ENCODE measurements at regions not wholly inside any gene's neighbourhood (a gene's known extent, or its start where the extent isn't known, plus 50 kb on each side); places are given as distances from the start of the nearest gene placed in this dataset.

DNA sequence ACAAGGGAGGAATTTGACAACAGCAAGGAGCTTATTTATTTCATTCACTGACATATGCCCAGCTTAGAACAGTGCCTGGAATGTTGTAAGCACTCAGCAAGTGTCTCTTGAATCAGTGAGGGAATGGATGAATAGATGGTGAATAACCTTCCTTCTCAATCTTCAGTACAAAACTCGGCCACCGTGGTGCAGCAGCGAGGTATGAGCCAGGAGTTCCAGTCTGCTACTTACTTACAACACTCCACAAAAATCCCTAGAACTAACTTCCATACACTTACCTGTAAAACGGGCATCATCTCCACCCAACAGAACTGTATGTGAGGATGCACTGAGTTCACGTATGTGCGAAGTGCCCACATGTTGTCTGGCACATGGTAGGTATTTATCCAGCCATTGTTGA lies 237.4 kb downstream of the WDR11 start:
- Histone ChIP-seq H3K4me3 (ENCODE audit: low read length) (no peak overlapping the region), H4K20me1 (ENCODE audit: insufficient read depth) (no peaks in the 10 kb centered on the region), H3K36me3 (ENCODE audit: insufficient read depth, low read length) (no peaks in the 10 kb centered on the region), H3K9ac (ENCODE audit: low read length) (no peak overlapping the region), H3F3A (ENCODE audit: insufficient read depth, low read length, poor library complexity, severe bottlenecking) (no peaks in the 10 kb centered on the region), H3K79me2 (replicated peaks; ENCODE audit: insufficient read depth, low read length) (no peaks in the 10 kb centered on the region), H3K27ac (ENCODE audit: low read length) (no peak overlapping the region), H2AFZ (ENCODE audit: low read depth, low read length) (no peak overlapping the region), H3K4me2 (ENCODE audit: low read length) (no peak overlapping the region), H3K27me3 (ENCODE audit: insufficient read depth, low read depth, low read length) (no peaks in the 10 kb centered on the region), H3K9me2 (ENCODE audit: insufficient read depth, low read length) (no peaks in the 10 kb centered on the region), H3K9me3 (ENCODE audit: low read length) (no peaks in the 10 kb centered on the region)
- TF ChIP-seq MXI1 (conservative IDR thresholded peaks at IDR 0.05; ENCODE audit: poor library complexity, severe bottlenecking), result no peak
- TF ChIP-seq EZH2 (IDR thresholded peaks at IDR 0.05; ENCODE audit: borderline replicate concordance, insufficient read depth, low read length, poor library complexity, severe bottlenecking), result no peak
- TF ChIP-seq, protein P1, sequence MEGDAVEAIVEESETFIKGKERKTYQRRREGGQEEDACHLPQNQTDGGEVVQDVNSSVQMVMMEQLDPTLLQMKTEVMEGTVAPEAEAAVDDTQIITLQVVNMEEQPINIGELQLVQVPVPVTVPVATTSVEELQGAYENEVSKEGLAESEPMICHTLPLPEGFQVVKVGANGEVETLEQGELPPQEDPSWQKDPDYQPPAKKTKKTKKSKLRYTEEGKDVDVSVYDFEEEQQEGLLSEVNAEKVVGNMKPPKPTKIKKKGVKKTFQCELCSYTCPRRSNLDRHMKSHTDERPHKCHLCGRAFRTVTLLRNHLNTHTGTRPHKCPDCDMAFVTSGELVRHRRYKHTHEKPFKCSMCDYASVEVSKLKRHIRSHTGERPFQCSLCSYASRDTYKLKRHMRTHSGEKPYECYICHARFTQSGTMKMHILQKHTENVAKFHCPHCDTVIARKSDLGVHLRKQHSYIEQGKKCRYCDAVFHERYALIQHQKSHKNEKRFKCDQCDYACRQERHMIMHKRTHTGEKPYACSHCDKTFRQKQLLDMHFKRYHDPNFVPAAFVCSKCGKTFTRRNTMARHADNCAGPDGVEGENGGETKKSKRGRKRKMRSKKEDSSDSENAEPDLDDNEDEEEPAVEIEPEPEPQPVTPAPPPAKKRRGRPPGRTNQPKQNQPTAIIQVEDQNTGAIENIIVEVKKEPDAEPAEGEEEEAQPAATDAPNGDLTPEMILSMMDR (IDR thresholded peaks at IDR 0.05; ENCODE audit: poor library complexity, severe bottlenecking), result peak; percentile 66
- no peak for TF ChIP-seq EP300 (conservative IDR thresholded peaks at IDR 0.05; ENCODE audit: poor library complexity, severe bottlenecking)
- TF ChIP-seq, protein P2, sequence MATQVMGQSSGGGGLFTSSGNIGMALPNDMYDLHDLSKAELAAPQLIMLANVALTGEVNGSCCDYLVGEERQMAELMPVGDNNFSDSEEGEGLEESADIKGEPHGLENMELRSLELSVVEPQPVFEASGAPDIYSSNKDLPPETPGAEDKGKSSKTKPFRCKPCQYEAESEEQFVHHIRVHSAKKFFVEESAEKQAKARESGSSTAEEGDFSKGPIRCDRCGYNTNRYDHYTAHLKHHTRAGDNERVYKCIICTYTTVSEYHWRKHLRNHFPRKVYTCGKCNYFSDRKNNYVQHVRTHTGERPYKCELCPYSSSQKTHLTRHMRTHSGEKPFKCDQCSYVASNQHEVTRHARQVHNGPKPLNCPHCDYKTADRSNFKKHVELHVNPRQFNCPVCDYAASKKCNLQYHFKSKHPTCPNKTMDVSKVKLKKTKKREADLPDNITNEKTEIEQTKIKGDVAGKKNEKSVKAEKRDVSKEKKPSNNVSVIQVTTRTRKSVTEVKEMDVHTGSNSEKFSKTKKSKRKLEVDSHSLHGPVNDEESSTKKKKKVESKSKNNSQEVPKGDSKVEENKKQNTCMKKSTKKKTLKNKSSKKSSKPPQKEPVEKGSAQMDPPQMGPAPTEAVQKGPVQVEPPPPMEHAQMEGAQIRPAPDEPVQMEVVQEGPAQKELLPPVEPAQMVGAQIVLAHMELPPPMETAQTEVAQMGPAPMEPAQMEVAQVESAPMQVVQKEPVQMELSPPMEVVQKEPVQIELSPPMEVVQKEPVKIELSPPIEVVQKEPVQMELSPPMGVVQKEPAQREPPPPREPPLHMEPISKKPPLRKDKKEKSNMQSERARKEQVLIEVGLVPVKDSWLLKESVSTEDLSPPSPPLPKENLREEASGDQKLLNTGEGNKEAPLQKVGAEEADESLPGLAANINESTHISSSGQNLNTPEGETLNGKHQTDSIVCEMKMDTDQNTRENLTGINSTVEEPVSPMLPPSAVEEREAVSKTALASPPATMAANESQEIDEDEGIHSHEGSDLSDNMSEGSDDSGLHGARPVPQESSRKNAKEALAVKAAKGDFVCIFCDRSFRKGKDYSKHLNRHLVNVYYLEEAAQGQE (IDR thresholded peaks at IDR 0.05; ENCODE audit: borderline replicate concordance), result no peak
- peak; percentile 72 for TF ChIP-seq SMC3 (conservative IDR thresholded peaks at IDR 0.05; ENCODE audit: poor library complexity)
- TF ChIP-seq TAF1 (IDR thresholded peaks at IDR 0.05; ENCODE audit: low read depth), result no peak
- no peak for TF ChIP-seq POLR2AphosphoS5 (IDR thresholded peaks at IDR 0.05)
- peak; percentile 70 for TF ChIP-seq RAD21 (conservative IDR thresholded peaks at IDR 0.05)

DNA sequence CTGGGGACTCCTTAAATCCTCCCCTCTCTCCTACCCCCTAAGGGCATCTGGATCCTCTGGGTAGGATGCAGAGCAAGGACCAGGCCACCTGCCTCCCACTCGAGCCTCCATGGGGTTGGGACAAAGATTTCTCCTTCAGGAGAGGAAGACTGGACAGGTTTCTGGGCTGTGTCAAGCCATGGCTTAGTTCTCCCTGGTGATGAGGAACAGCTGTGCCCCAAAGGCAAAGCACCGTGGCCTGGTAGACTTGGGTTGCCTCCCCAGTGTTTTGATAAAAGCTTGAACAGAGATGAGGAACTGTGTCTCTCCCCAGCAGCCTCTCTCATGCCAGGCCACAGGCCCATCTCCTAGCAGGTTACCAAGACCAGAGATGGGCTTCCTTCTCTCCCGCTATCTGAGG lies 238.3 kb downstream of the WDR11 start:
- Histone ChIP-seq H4K20me1 (ENCODE audit: insufficient read depth) (no peaks in the 10 kb centered on the region), H3K27me3 (ENCODE audit: insufficient read depth, low read depth, low read length) (no peaks in the 10 kb centered on the region), H3K9me2 (ENCODE audit: insufficient read depth, low read length) (no peaks in the 10 kb centered on the region), H3K4me3 (ENCODE audit: low read length) (no peak overlapping the region), H2AFZ (ENCODE audit: low read depth, low read length) (no peak overlapping the region), H3K79me2 (replicated peaks; ENCODE audit: insufficient read depth, low read length) (no peaks in the 10 kb centered on the region), H3K27ac (ENCODE audit: low read length) (no peak overlapping the region), H3F3A (ENCODE audit: insufficient read depth, low read length, poor library complexity, severe bottlenecking) (no peaks in the 10 kb centered on the region), H3K9ac (ENCODE audit: low read length) (no peak overlapping the region), H3K9me3 (ENCODE audit: low read length) (no peaks in the 10 kb centered on the region), H3K4me2 (ENCODE audit: low read length) (no peak overlapping the region), H3K36me3 (ENCODE audit: insufficient read depth, low read length) (no peaks in the 10 kb centered on the region)
- TF ChIP-seq EZH2 (IDR thresholded peaks at IDR 0.05; ENCODE audit: borderline replicate concordance, insufficient read depth, low read length, poor library complexity, severe bottlenecking), result no peak
